Upper lobe of right lung (tissue), 1 donor: ENCODE measurements at regions not wholly inside any gene's neighbourhood (a gene's known extent, or its start where the extent isn't known, plus 50 kb on each side); places are given as distances from the start of the nearest gene placed in this dataset.

Experiments
- ATAC-seq: fragments of 200-7000 bp; cut with Tn5 transposase; one replicate; pipeline ENCODE4 v1.9.1; 2020; ENCODE audit warnings: mild to moderate bottlenecking, moderate library complexity
- DNase-seq: peaks from one replicate; pipeline ENCODE4 v3.0.0-alpha.2; 2020
- H3K27ac ChIP-seq: fragments of 200-600 bp; one replicate; pipeline ENCODE4 v1.8.0; 2022
- H3K27me3 ChIP-seq: fragments of 200-600 bp; one replicate; pipeline ENCODE4 v1.8.0; 2022; ENCODE audit warnings: mild to moderate bottlenecking
- H3K36me3 ChIP-seq: fragments of 200-600 bp; one replicate; pipeline ENCODE4 v1.8.0; 2022
- H3K4me1 ChIP-seq: fragments of 200-600 bp; one replicate; pipeline ENCODE4 v1.8.0; 2022
- H3K4me3 ChIP-seq: fragments of 200-600 bp; one replicate; pipeline ENCODE4 v1.8.0; 2022; ENCODE audit warnings: mild to moderate bottlenecking
- H3K9me3 ChIP-seq: fragments of 200-600 bp; one replicate; pipeline ENCODE4 v1.8.0; 2022
- CTCF ChIP-seq: fragments of 200-600 bp; IDR thresholded peaks from one replicate; pipeline ENCODE4 v1.8.0; 2022; ENCODE audit warnings: antibody characterized with exemption
- intact Hi-C: fragments of 100-400 bp; cut with DNase I; formaldehyde crosslinking; loops from one replicate; pipeline ENCODE4 v1.11.0; 2022
- donor health status: DM: no; HTN: yes; CAD: no; lungs with severe emphysema.

DNA sequence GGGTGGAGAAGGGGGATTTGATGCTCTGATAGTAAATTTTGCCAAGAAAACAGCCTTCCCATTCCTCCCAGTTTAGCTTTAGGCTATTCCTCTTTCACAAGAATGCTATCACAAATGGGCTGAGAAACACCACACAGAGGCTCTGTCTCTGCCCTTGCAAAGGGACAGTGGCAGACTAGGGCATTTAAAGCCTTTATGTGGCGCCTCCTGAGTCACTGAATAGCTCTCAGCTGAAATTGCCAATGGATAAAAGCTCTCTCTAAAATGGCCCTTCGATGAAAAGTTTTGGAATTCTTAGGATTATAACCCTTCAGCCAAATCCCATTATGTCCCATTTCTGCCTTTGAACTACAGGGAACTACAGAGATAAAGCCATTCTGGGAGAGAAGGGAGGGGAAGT lies 1000.4 kb downstream of the ADGRL2 start:
- Histone ChIP-seq H3K4me3 (no peak overlapping the region), H3K27ac (no peak overlapping the region), H3K4me1 (no peaks in the 10 kb centered on the region), H3K9me3 (no peaks in the 10 kb centered on the region), H3K36me3 (no peaks in the 10 kb centered on the region), H3K27me3 (no peaks in the 10 kb centered on the region)
- TF ChIP-seq CTCF, result no peak
- intact Hi-C loops, result no loop called here
- ATAC-seq (no peak), DNase-seq (no peak)

DNA sequence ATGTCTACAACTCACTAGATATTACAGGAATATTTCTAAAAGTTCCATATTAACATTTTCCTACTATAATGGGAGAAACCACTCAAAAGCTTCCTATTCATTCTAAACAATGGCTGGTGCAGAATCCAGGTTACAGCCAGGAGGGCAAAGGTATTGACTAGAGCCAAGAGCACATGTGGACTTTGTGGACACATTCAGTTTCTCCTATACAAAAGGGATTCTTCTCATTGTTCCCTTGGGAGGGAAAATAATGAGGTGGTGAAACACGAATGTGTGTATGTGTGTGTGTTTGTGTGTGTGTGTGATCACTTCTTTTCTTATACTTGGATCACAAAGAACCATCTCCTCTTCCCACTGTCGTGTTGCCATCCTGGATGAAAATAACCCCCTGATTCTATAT lies 1000.0 kb downstream of the ADGRL2 start:
- intact Hi-C loops, result no loop called here
- ATAC-seq (no peak), DNase-seq (no peak)
- Histone ChIP-seq H3K4me1 (no peaks in the 10 kb centered on the region), H3K4me3 (no peak overlapping the region), H3K36me3 (no peaks in the 10 kb centered on the region), H3K9me3 (no peaks in the 10 kb centered on the region), H3K27me3 (no peaks in the 10 kb centered on the region), H3K27ac (no peak overlapping the region)
- no peak for TF ChIP-seq CTCF

GRCh38 chr1:82799261-82799660 lies 998.5 kb downstream of the ADGRL2 start:
- no peak overlapping the region for H3K4me3 ChIP-seq
- no peak overlapping the region for H3K27ac ChIP-seq
- H3K4me1 ChIP-seq, result no peaks in the 10 kb centered on the region
- intact Hi-C loops, result no loop called here
- H3K9me3 ChIP-seq, result no peaks in the 10 kb centered on the region
- no peaks in the 10 kb centered on the region for H3K36me3 ChIP-seq
- TF ChIP-seq CTCF, result no peak
- DNase-seq (no peak), ATAC-seq (no peak)
- H3K27me3 ChIP-seq, result no peaks in the 10 kb centered on the region

GRCh38 chr1:82795508-82796149 lies 994.9 kb downstream of the ADGRL2 start:
- no peak overlapping the region for H3K27ac ChIP-seq
- H3K36me3 ChIP-seq, result no peaks in the 10 kb centered on the region
- no peaks in the 10 kb centered on the region for H3K4me1 ChIP-seq
- intact Hi-C loops, result no loop called here
- H3K9me3 ChIP-seq, result no peaks in the 10 kb centered on the region
- no peaks in the 10 kb centered on the region for H3K27me3 ChIP-seq
- ATAC-seq, result no peak
- H3K4me3 ChIP-seq, result no peak overlapping the region
- no peak for TF ChIP-seq CTCF
- no peak for DNase-seq

DNA sequence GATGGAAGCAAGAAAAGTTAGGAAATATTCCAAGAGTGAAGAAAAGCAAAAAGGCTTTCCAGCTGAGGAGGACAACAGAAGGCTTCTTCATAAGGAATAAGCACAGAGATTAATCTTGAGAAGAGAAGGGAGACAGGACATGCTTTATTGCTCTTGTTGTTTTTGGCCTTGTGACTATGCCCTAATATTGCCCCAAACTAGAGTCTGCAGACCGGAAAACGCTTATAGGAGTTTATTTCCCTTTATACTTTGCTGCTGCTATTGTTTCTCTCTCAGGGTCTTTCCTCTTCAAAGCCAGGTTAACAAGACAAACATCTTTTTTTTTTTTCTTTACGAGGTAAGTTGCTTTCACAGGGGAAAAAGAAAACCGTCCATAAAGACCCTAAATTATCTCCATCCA lies 991.4 kb downstream of the ADGRL2 start:
- ATAC-seq (no peak), DNase-seq (no peak)
- Histone ChIP-seq H3K4me1 (no peaks in the 10 kb centered on the region), H3K9me3 (no peaks in the 10 kb centered on the region), H3K4me3 (no peak overlapping the region), H3K27me3 (no peaks in the 10 kb centered on the region), H3K36me3 (no peaks in the 10 kb centered on the region), H3K27ac (no peak overlapping the region)
- no peak for TF ChIP-seq CTCF
- intact Hi-C loops, result no loop called here

GRCh38 chr1:82790556-82790955 lies 989.8 kb downstream of the ADGRL2 start:
- DNase-seq, result no peak
- Histone ChIP-seq H3K27me3 (no peaks in the 10 kb centered on the region), H3K4me1 (no peaks in the 10 kb centered on the region), H3K36me3 (no peaks in the 10 kb centered on the region), H3K4me3 (no peak overlapping the region), H3K9me3 (no peaks in the 10 kb centered on the region), H3K27ac (no peak overlapping the region)
- no peak for TF ChIP-seq CTCF
- no peak for ATAC-seq
- intact Hi-C loops, result no loop called here
